HK-2 (cell line): ENCODE measurements at regions not wholly inside any gene's neighbourhood (a gene's known extent, or its start where the extent isn't known, plus 50 kb on each side); places are given as distances from the start of the nearest gene placed in this dataset.
"Not testable (repeated sequence)": the region's sequence is repeated elsewhere in the genome, so short reads cannot be mapped to it uniquely, and the experiment has no call there.

ENCODE experiments used
- DNase-seq: peaks from one replicate; pipeline ENCODE4 v3.0.0-alpha.2; 2018; ENCODE audit not compliant: unreplicated experiment

- DNase-seq: no peak
Observed at GRCh38 chr21:31455506-31455905, 111.4 kb upstream of the TIAM1 start.

GRCh38 chr21:31450980-31451379, 106.9 kb upstream of the TIAM1 start:
- DNase-seq: no peak

DNA sequence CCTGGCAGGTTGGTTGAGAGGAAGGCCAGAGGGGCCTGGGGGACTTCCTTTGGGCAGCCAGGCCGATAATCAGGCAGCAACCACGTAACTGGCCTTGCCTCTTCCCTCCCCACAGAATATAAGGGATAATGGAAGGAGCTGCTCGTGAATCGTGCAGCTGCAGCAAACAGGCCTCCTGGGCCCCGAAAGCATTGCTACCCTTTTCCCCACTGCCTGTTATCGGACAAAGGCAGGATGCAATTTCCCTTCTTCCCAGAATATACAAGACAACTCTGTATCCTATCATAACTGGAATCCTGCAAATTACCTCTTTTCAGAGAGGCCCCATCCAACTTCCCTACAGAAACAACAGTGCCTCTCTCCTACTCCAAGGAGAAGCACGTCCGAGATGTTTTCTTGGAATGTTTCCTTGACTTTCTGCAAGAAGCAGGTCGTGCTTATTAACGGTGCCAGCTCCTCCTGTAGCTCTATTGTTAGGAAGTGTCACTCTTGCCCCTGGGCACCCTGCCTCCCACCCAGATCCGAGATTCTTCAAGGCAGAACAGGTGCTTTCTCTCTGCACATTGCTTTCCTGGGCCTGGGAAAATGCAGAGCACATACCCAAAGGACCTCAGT, 106.0 kb upstream of the TIAM1 start:
- no peak for DNase-seq

GRCh38 chr21:31448496-31448895, 104.4 kb upstream of the TIAM1 start:
- DNase-seq: no peak

GRCh38 chr21:31447505-31447904, 103.4 kb upstream of the TIAM1 start:
- no peak for DNase-seq

DNA sequence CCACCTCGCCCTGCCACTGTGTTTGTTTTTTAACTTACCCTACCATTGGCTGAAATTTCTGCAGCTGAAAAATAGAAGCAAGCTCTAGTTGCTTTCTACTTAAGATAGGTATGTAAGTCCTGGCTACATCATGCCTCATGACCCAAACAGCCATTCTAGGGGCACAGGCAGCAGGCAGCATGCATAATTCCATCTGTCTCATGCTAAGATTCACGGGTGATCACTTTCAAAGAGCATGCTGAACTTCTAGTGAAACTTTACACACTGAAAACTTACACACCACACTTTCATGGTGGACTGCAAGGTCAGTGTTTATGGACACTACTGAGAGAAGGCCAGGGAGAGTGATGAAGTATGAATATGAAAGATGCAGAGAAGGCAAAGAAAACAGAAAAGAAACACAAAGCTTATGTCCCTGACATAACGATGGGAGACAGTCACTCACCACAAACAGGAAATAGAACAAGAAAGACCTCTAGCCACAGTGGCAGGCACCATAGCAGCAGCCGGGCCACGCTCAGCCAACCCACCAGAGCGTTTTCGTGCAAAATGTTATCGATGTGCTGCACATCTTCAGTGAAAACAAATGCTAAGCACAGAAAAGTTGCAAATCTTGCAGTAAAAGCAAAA, 102.3 kb upstream of the TIAM1 start:
- DNase-seq: no peak

GRCh38 chr21:31445137-31445536, 101.1 kb upstream of the TIAM1 start:
- no peak for DNase-seq

- DNase-seq: no peak
Observed at GRCh38 chr21:31443736-31444521, 99.9 kb upstream of the TIAM1 start.

DNA sequence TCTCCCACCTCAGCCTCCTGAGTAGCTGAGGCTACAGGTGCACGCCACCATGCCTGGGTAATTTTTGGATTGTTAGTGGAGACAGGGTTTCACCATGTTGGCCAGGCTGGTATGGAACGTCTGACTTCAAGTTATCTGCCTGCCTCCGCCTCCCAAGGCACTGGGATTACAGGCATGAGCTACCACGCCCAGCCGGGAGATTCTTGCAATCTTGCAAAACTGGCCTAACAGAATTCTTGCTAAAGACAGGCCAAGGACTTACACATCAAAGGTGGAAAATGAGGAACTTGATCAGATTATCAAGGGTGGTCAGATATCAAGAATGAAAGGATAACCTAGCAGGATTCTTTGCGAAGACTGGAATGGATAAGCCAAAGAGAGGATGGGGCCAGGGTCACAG, 98.3 kb upstream of the TIAM1 start:
- DNase-seq: no peak

DNA sequence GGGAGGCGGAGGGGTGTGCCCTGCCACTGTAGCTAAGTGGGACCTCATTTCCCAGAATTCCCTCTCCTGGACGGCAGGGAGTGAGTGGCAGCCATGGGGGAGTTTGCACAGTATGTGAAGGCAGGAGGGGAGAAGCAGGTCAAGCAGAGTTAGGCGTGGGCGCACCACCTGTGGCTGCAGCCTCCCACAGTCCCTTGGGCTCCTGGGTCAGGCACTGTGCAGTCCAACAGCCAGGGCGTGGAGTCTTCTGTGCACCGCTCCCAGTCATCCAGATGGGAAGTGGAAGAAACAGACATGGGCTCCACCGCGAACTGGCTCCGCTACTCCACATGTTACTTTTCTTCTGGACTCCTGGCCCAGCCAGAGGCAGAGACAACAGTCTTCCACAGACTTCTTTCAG, 85.4 kb upstream of the TIAM1 start:
- no peak for DNase-seq

GRCh38 chr21:31426235-31426797, 82.3 kb upstream of the TIAM1 start:
- DNase-seq: no peak

- no peak for DNase-seq
Observed at GRCh38 chr21:31425138-31425537, 81.1 kb upstream of the TIAM1 start.

DNA sequence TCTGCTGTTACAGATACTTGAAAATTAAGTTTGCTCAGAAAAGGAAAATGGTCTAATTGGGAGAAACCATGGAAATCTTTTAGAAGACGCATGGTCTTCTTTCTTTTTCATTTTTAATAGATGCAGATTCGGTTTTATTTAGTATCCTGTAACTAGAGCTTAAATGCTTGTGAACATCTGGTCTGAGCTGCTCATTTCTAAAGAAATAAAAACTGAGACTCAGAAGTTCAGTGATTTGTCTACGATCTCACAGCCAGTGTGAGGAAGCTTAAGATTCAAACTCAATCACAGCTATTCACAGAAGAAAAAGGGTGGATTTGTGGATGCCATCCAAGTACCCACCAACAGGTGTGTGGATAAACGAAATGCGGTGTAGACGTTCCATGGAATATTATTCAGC, 80.0 kb upstream of the TIAM1 start:
- DNase-seq: no peak

DNA sequence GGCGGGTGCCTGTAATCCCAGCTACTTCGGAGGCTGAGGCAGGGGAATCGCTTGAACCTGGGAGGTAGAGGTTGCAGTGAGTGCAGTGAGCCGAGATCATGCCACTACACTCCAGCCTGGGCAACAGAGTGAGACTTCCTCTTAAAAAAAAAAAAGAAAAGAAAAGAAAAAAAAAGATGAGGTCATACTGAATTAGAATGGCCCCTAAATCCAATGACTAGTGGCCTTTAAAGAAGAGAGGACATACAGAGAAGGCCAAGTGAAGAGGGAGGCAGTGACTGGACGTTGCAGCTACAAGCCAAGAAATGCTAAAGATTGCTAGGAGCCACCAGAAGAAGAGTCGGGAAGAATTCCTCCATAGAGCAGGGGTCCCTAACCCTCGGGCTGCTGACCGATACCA, 76.9 kb upstream of the TIAM1 start:
- no peak for DNase-seq

GRCh38 chr21:31420354-31420753, 76.3 kb upstream of the TIAM1 start:
- no peak for DNase-seq

DNA sequence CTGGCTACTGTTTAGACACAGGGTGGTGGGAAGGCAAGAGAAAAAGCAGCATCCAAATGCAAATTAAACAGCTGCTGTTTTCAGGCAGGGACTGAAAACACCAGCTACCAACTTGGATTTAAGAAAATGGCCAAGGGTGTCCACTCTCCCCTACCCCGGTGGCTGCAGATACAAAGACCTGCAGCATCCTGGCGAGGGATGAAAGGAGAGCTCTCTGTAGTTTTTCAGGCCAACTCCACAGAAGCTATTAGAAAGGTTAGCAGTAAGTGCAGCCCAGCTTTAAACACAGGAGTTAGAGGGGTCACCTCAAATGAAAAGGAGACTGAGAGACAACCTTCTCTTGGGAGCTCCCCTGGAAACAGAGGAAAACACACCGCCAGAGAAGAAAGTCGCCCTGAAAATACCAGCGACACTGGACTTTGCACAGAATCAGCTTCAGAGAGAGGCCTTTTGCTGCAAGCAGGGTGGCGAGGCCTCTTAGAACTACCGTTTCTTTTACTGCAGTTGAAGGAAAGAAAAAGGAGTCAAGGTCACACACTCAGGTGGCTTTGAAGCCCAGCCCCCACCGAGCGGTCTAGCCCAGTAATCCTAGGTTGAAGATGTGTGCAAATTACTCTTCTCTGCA, 74.4 kb upstream of the TIAM1 start:
- DNase-seq: no peak

GRCh38 chr21:31417214-31417613, 73.2 kb upstream of the TIAM1 start:
- DNase-seq: not testable (repeated sequence)

DNA sequence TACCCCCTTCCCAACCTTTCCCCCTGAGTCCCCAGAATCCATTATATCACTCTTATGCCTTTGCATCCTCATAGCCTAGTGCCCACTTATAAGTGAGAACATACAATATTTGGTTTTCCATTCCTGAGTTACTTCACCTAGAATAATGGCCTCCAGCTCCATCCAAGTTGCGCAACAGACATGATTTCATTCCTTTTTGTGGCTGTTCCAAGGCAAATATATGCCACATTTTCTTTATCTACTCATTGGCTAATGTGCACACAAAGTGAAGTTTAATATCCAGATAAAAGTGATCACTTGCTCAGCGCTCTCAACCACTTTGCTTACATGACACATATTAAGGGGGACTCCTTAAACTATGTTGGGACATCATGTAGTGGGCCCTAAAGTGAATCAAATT, 72.4 kb upstream of the TIAM1 start:
- no peak for DNase-seq

- no peak for DNase-seq
Observed at GRCh38 chr21:31414263-31415000, 70.4 kb upstream of the TIAM1 start.

GRCh38 chr21:31413698-31414097, 69.6 kb upstream of the TIAM1 start:
- DNase-seq: no peak

DNA sequence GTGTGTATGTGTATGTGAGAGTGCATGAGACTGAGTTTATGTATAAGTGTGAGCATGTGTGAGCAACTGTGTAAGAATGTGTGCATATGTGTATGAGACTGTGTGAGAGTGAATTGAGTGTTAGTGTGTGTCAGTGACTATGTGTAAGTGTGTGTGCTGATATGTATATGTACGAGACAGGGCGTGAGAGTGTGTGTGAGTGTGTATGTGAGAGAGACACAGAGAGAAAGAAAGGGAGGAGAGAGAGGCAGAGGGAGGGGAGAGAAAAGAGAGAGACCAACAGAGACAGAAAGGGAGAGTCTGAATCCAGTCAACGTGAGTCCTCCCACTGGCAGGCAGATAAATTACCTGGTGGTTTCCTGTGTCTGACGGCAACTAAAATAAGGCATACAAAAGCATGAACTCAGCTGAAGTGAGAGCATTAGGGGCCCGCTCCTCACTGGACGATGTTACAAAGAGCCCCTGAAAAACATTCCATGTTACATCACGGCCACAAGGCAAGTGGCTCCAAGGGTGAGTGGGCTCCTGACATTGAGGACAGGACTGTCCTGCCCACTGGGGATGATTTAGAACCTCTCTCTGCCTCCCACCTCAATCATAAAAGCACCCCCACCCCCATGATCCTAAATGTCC, 66.6 kb upstream of the TIAM1 start:
- DNase-seq: no peak
